HG03159 (cell line): ENCODE measurements at regions not wholly inside any gene's neighbourhood (a gene's known extent, or its start where the extent isn't known, plus 50 kb on each side); places are given as distances from the start of the nearest gene placed in this dataset.
"Not testable (repeated sequence)": the region's sequence is repeated elsewhere in the genome, so short reads cannot be mapped to it uniquely, and the experiment has no call there.

Experiments used
- ATAC-seq: cut with Tn5 transposase; IDR thresholded peaks from one replicate; pipeline ENCODE4 v1.9.1; 2021; ENCODE audit warnings: mild to moderate bottlenecking, moderate library complexity; ENCODE audit not compliant: unreplicated experiment

- no peak for ATAC-seq
Observed at GRCh38 chr6:14384175-14384949, 266.8 kb downstream of the CD83 start.

GRCh38 chr6:14386263-14386662 lies 268.7 kb downstream of the CD83 start:
- no peak for ATAC-seq

- no peak for ATAC-seq
Observed at GRCh38 chr6:14386668-14387067, 269.1 kb downstream of the CD83 start.

GRCh38 chr6:14388371-14388770 lies 270.8 kb downstream of the CD83 start:
- no peak for ATAC-seq

- not testable (repeated sequence) for ATAC-seq
Observed at GRCh38 chr6:14389776-14390175, 272.2 kb downstream of the CD83 start.

GRCh38 chr6:14390805-14391204 lies 273.2 kb downstream of the CD83 start:
- ATAC-seq, result no peak

- no peak for ATAC-seq
Observed at GRCh38 chr6:14393910-14394309, 276.3 kb downstream of the CD83 start.

GRCh38 chr6:14396392-14396791 lies 278.8 kb downstream of the CD83 start:
- ATAC-seq, result no peak

GRCh38 chr6:14396826-14397517 lies 279.4 kb downstream of the CD83 start:
- no peak for ATAC-seq

- ATAC-seq, result no peak
Observed at GRCh38 chr6:14397518-14397901, 279.9 kb downstream of the CD83 start.

GRCh38 chr6:14398953-14399352 lies 281.4 kb downstream of the CD83 start:
- ATAC-seq, result no peak

- no peak for ATAC-seq
Observed at GRCh38 chr6:14399635-14400034, 282.1 kb downstream of the CD83 start.

- no peak for ATAC-seq
Observed at GRCh38 chr6:14401246-14401645, 283.7 kb downstream of the CD83 start.

- no peak for ATAC-seq
Observed at GRCh38 chr6:14406614-14407331, 289.2 kb downstream of the CD83 start.

- ATAC-seq, result no peak
Observed at GRCh38 chr6:14408446-14408845, 290.9 kb downstream of the CD83 start.

- ATAC-seq, result no peak
Observed at GRCh38 chr6:14412026-14412425, 294.5 kb downstream of the CD83 start.

GRCh38 chr6:14415452-14415851 lies 297.9 kb downstream of the CD83 start:
- no peak for ATAC-seq

- ATAC-seq, result no peak
Observed at GRCh38 chr6:14417377-14417776, 299.8 kb downstream of the CD83 start.

GRCh38 chr6:14419224-14419623 lies 301.7 kb downstream of the CD83 start:
- not testable (repeated sequence) for ATAC-seq

GRCh38 chr6:14422061-14422460 lies 304.5 kb downstream of the CD83 start:
- ATAC-seq, result no peak

- ATAC-seq, result no peak
Observed at GRCh38 chr6:14422917-14423316, 305.3 kb downstream of the CD83 start.

- ATAC-seq, result no peak
Observed at GRCh38 chr6:14423330-14423729, 305.8 kb downstream of the CD83 start.
